DND-41 (cell line): ENCODE measurements at regions not wholly inside any gene's neighbourhood (a gene's known extent, or its start where the extent isn't known, plus 50 kb on each side); places are given as distances from the start of the nearest gene placed in this dataset.

Experiments
- ATAC-seq: fragments of 200-7000 bp; cut with Tn5 transposase; 3 replicates; pipeline ENCODE4 v1.9.1; 2021; ENCODE audit warnings: low read depth; ENCODE audit not compliant: insufficient read depth
- DNase-seq: peaks from one replicate; pipeline ENCODE4 v3.0.0-alpha.2; 2020
- H2AFZ ChIP-seq: 2 replicates; pipeline ENCODE4 v1.6.0; 2012; ENCODE audit warnings: low read depth, low read length
- H3K27ac ChIP-seq: 2 replicates; pipeline ENCODE4 v1.5.1; 2012; ENCODE audit warnings: low read length, inconsistent platforms
- H3K27me3 ChIP-seq: fragments of 200-600 bp; sonication (generic); 2 replicates; pipeline ENCODE4 v1.6.0; 2012; ENCODE audit warnings: low read length, mild to moderate bottlenecking, inconsistent platforms; ENCODE audit not compliant: insufficient read depth, poor library complexity
- H3K36me3 ChIP-seq: 2 replicates; pipeline ENCODE4 v1.5.1; 2012; ENCODE audit warnings: low read length, inconsistent platforms; ENCODE audit not compliant: insufficient read depth
- H3K4me1 ChIP-seq: 2 replicates; pipeline ENCODE4 v1.5.1; 2012; ENCODE audit warnings: mild to moderate bottlenecking, low read length; ENCODE audit not compliant: insufficient read depth
- H3K4me2 ChIP-seq: 2 replicates; pipeline ENCODE4 v1.6.0; 2012; ENCODE audit warnings: mild to moderate bottlenecking, moderate library complexity, low read length, inconsistent platforms; ENCODE audit not compliant: insufficient read depth
- H3K4me3 ChIP-seq, 2 experiments: fragments of 200-600 bp in 1 of 2; shearing (Covaris generic) in 1 of 2; 2 replicates each; pipeline ENCODE4 v1.5.1; 2012 to 2016; ENCODE audit warnings: inconsistent platforms in 2 of 2, low read length in 2 of 2, mild to moderate bottlenecking in 2 of 2, low read depth in 1 of 2, moderate library complexity in 1 of 2
- H3K79me2 ChIP-seq: 2 replicates; pipeline ENCODE4 v1.6.0; 2012; ENCODE audit warnings: low read length, inconsistent platforms; ENCODE audit not compliant: insufficient read depth
- H3K9ac ChIP-seq: 2 replicates; pipeline ENCODE4 v1.6.0; 2012; ENCODE audit warnings: low read depth, mild to moderate bottlenecking, inconsistent platforms, low read length, moderate library complexity
- H3K9me3 ChIP-seq: 2 replicates; pipeline ENCODE4 v1.5.1; 2012; ENCODE audit warnings: low read length, moderate library complexity, mild to moderate bottlenecking, inconsistent platforms; ENCODE audit not compliant: insufficient read depth, severe bottlenecking
- H4K20me1 ChIP-seq: 2 replicates; pipeline ENCODE4 v1.6.0; 2012; ENCODE audit warnings: low read length; ENCODE audit not compliant: insufficient read depth
- CTCF ChIP-seq: IDR thresholded peaks from 2 replicates; pipeline ENCODE4 v1.5.1; 2012; ENCODE audit warnings: borderline replicate concordance, low read length, moderate library complexity, mild to moderate bottlenecking; ENCODE audit not compliant: poor library complexity, severe bottlenecking; ENCODE audit errors: extremely low read depth
- EZH2 ChIP-seq: IDR thresholded peaks from 3 replicates; pipeline ENCODE4 v1.6.1; 2012; ENCODE audit warnings: borderline replicate concordance, low read depth, mild to moderate bottlenecking, moderate library complexity, low read length, inconsistent platforms; ENCODE audit not compliant: severe bottlenecking

- H3K4me3 ChIP-seq: no peak overlapping the region
- no peaks in the 10 kb centered on the region for H3K79me2 ChIP-seq
- ATAC-seq (no peak), DNase-seq (no peak)
- H3K36me3 ChIP-seq: no peaks in the 10 kb centered on the region
- TF ChIP-seq EZH2: no peak
- TF ChIP-seq CTCF: no peak
- no peaks in the 10 kb centered on the region for H3K27me3 ChIP-seq
- H3K4me1 ChIP-seq: no peaks in the 10 kb centered on the region
- no peak overlapping the region for H3K4me2 ChIP-seq
- H3K9ac ChIP-seq: no peak overlapping the region
- H3K9me3 ChIP-seq: peaks cover 4% of the 10 kb centered on the region
- no peak overlapping the region for H2AFZ ChIP-seq
- no peaks in the 10 kb centered on the region for H4K20me1 ChIP-seq
- no peak overlapping the region for H3K27ac ChIP-seq
These were observed 111.9 kb upstream of the EFNA5 start for GRCh38 chr5:107782561-107783169.

GRCh38 chr5:107781451-107781850 is 110.7 kb upstream of the EFNA5 start:
- ATAC-seq (no peak), DNase-seq (no peak)
- no peaks in the 10 kb centered on the region for H4K20me1 ChIP-seq

GRCh38 chr5:107779437-107779836 is 108.7 kb upstream of the EFNA5 start:
- no peak overlapping the region for H3K27ac ChIP-seq
- no peak overlapping the region for H2AFZ ChIP-seq
- DNase-seq: no peak
- H3K4me3 ChIP-seq: no peak overlapping the region
- H3K79me2 ChIP-seq: no peaks in the 10 kb centered on the region
- H3K27me3 ChIP-seq: no peaks in the 10 kb centered on the region
- H3K4me2 ChIP-seq: no peak overlapping the region
- ATAC-seq: no peak
- no peak overlapping the region for H3K9ac ChIP-seq
- no peaks in the 10 kb centered on the region for H3K36me3 ChIP-seq
- H3K4me1 ChIP-seq: no peaks in the 10 kb centered on the region
- TF ChIP-seq CTCF (no peak), EZH2 (no peak)
- H3K9me3 ChIP-seq: peaks cover 4% of the 10 kb centered on the region
- H4K20me1 ChIP-seq: no peaks in the 10 kb centered on the region

More at GRCh38 chr5:107781451-107781850, 110.7 kb upstream of the EFNA5 start:
- H3K27me3 ChIP-seq: no peaks in the 10 kb centered on the region
- no peaks in the 10 kb centered on the region for H3K79me2 ChIP-seq
- no peaks in the 10 kb centered on the region for H3K36me3 ChIP-seq
- no peak overlapping the region for H2AFZ ChIP-seq
- H3K9me3 ChIP-seq: peaks cover 4% of the 10 kb centered on the region
- H3K4me1 ChIP-seq: no peaks in the 10 kb centered on the region
- no peak overlapping the region for H3K4me3 ChIP-seq
- TF ChIP-seq CTCF (no peak), EZH2 (no peak)
- H3K9ac ChIP-seq: no peak overlapping the region
- H3K27ac ChIP-seq: no peak overlapping the region
- H3K4me2 ChIP-seq: no peak overlapping the region

GRCh38 chr5:107778647-107779046 is 107.9 kb upstream of the EFNA5 start:
- no peak overlapping the region for H3K9ac ChIP-seq
- H3K4me2 ChIP-seq: no peak overlapping the region
- no peaks in the 10 kb centered on the region for H4K20me1 ChIP-seq
- no peak overlapping the region for H3K4me3 ChIP-seq
- no peaks in the 10 kb centered on the region for H3K4me1 ChIP-seq
- no peaks in the 10 kb centered on the region for H3K36me3 ChIP-seq
- no peaks in the 10 kb centered on the region for H3K79me2 ChIP-seq
- ATAC-seq (no peak), DNase-seq (no peak)
- TF ChIP-seq CTCF (no peak), EZH2 (no peak)
- peaks cover 4% of the 10 kb centered on the region for H3K9me3 ChIP-seq
- no peak overlapping the region for H3K27ac ChIP-seq
- no peak overlapping the region for H2AFZ ChIP-seq
- no peaks in the 10 kb centered on the region for H3K27me3 ChIP-seq
